Stomach smooth muscle (tissue), 2 donors: ENCODE measurements at regions not wholly inside any gene's neighbourhood (a gene's known extent, or its start where the extent isn't known, plus 50 kb on each side); places are given as distances from the start of the nearest gene placed in this dataset.

ENCODE experiments used
- H3K27ac ChIP-seq: one replicate; pipeline ENCODE4 v1.7.0; 2013; ENCODE audit warnings: mild to moderate bottlenecking, low read length, inconsistent platforms
- H3K27me3 ChIP-seq, 2 donors: one replicate each; pipeline ENCODE4 v1.7.0; 2013; ENCODE audit warnings: low read length in 2 of 2; ENCODE audit not compliant: insufficient read depth in 2 of 2, control insufficient read depth in 1 of 2
- H3K36me3 ChIP-seq, 2 donors: one replicate each; pipeline ENCODE4 v1.7.0; 2013; ENCODE audit warnings: low read length in 2 of 2; ENCODE audit not compliant: control insufficient read depth in 2 of 2, insufficient read depth in 2 of 2
- H3K4me1 ChIP-seq: one replicate; pipeline ENCODE4 v1.7.0; 2013; ENCODE audit warnings: low read length; ENCODE audit not compliant: control insufficient read depth, insufficient read depth
- H3K4me3 ChIP-seq, 2 donors: one replicate each; pipeline ENCODE4 v1.7.0; 2013; ENCODE audit warnings: low read length in 2 of 2
- H3K9ac ChIP-seq, 2 donors: one replicate each; pipeline ENCODE4 v1.7.0; 2013; ENCODE audit warnings: low read length in 2 of 2, mild to moderate bottlenecking in 1 of 2
- H3K9me3 ChIP-seq, 2 donors: one replicate each; pipeline ENCODE4 v1.7.0; 2013; ENCODE audit warnings: low read length in 2 of 2; ENCODE audit not compliant: control insufficient read depth in 2 of 2
- donor health status: healthy.
- donor health status: Pancreatic carcinoma.

DNA sequence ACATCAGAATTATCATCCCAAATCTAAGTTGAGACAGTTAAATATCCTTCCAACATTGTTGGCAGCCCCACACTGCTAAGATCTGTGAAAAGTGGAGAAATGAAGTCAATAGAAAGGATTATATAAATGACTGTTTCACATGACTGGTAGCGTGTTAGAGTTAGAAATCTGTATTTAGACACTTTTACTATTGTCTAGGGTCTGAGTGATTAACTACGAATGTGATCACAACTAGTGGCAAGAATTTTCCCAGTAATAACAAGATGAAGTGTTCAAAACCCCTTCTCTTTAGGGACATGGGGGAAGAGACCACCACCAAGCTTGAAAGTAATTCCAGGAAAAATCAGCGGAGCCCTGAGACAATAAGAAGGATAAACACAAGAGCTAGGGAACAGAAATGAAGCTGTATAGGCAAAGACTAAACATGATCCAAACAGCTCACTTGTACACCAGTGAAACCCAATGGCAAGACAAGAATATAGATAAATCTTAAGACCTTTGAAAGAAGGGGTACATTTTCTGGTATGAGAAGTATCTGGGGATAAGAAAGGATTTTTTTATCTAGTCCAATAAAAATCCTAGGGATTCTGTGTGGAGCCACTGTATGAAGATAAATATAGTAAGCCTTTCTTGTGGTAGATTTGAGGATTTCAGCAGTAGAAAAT is 646.6 kb upstream of the USP24 start:
- Histone ChIP-seq H3K27me3 (no peaks in the 10 kb centered on the region), H3K9ac (no peak overlapping the region), H3K36me3 (no peaks in the 10 kb centered on the region), H3K9me3 (no peaks in the 10 kb centered on the region), H3K4me1 (no peaks in the 10 kb centered on the region), H3K27ac (no peak overlapping the region), H3K4me3 (no peak overlapping the region)

DNA sequence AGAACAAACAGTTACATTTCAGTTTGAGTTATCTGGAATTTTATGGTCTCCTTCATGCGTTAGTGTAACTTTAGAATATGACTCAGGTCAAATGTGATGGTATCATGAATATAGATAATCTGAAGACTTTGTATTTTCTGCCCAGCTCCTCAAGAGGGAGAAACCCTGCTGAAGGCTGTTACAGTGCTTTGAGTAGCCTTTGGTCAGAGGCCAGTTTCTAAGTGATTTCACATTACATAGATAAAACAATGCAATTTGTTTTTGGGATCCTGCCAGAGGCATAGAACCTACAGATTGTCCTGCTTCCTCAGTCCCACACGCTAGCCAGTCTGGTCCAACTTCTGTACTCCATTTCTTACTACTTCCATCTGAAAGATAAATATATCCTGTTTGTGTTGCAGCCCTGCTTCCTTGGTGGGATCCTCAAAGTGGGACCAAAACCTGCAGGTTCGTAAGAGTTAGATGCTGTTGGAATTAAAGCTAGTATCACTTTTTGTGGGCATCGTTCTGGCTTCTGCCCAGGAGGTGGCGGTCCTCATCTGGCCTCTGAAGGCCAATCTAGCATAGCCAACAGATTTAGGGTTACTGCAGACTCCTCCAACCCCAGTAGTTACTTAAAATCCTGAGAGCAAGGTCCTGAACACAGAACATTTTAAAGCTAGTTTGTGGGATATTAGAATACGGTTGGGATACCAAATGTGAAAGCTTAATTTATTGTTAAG is 645.8 kb upstream of the USP24 start:
- H3K4me1 ChIP-seq, result no peaks in the 10 kb centered on the region
- no peak overlapping the region for H3K9ac ChIP-seq
- no peak overlapping the region for H3K27ac ChIP-seq
- no peak overlapping the region for H3K4me3 ChIP-seq
- H3K27me3 ChIP-seq, result no peaks in the 10 kb centered on the region
- H3K9me3 ChIP-seq, result no peaks in the 10 kb centered on the region
- no peaks in the 10 kb centered on the region for H3K36me3 ChIP-seq

DNA sequence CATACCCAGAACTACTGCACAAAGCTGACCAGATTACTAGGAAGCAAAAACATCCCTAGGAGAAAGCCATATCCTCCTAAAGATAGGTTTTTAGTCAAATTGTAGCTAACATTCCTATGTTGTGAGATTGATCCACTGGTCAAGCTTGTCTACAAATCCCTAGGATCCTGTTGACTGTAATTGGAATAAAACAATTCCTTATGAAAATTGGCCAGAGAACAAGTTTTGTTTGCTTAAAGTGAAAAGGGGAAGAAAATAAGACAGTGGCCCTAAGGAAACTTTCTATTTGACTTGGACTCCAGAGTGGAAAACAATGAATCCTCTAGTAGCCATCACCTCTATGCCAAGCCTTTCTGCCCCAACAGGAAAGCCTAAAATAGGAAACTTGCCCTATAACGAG is 645.2 kb upstream of the USP24 start:
- Histone ChIP-seq H3K36me3 (no peaks in the 10 kb centered on the region), H3K4me3 (no peak overlapping the region), H3K27me3 (no peaks in the 10 kb centered on the region), H3K4me1 (no peaks in the 10 kb centered on the region), H3K9me3 (no peaks in the 10 kb centered on the region), H3K9ac (no peak overlapping the region), H3K27ac (no peak overlapping the region)

DNA sequence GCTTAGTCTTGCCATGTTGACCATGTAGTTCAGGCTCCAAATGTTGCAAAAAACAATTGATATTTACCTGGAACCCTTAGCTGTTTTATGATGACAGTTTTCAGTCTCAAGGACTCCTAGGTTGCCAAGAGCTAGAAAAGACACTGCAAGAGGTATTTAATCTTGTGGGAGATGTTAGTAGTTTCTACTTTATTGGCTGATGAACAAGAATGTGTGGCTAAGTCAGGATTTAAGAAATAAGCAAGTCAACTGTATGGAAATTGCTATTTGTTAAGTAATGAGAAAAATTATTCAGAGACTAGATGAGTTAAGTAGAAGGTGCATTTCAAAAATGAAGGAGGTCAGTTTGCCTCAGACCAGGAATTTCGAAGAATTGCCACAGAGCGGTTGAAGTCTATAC is 639.7 kb upstream of the USP24 start:
- no peak overlapping the region for H3K9ac ChIP-seq
- H3K27me3 ChIP-seq, result no peaks in the 10 kb centered on the region
- no peaks in the 10 kb centered on the region for H3K9me3 ChIP-seq
- no peaks in the 10 kb centered on the region for H3K36me3 ChIP-seq
- no peaks in the 10 kb centered on the region for H3K4me1 ChIP-seq
- H3K27ac ChIP-seq, result no peak overlapping the region
- H3K4me3 ChIP-seq, result no peak overlapping the region

DNA sequence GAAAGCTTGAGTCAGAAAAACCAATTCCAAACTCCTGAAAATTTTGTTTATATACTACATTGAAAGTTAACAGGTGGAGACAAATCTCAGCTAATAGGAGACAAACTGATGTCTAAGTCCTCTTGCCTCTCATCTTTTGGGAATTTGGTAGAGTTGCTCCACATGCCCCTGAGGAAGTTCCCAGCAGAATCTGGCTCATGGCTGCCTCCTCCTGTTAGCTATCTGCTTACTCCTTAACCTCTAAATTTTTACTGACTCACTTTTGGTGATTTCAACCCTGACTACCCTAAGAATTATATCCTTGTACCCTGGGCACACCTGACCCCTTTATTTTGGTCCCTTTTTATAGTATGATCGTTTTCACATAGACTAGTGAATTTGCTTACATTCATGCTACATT is 633.7 kb upstream of the USP24 start:
- H3K27ac ChIP-seq, result no peak overlapping the region
- no peak overlapping the region for H3K4me3 ChIP-seq
- H3K4me1 ChIP-seq, result no peaks in the 10 kb centered on the region
- H3K27me3 ChIP-seq, result no peaks in the 10 kb centered on the region
- H3K9me3 ChIP-seq, result no peaks in the 10 kb centered on the region
- no peaks in the 10 kb centered on the region for H3K36me3 ChIP-seq
- H3K9ac ChIP-seq, result no peak overlapping the region

DNA sequence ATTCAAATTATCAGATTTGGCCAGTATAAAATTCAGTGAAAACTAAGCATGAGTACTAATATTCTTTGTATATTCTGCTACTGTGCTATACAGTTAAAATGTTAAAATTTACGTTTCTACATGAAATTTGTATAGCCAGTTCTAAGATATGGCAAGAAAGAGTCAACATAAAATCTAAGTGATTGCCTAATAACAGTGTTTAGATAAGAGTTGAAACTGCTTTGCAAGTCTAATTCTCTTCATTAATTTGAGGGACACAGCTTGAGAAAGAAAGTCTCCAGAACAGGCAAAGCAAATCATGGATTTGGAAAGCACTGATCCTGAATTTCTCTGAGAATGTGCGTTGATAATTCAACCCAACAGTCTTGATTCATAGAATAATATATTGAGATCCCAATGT is 630.9 kb upstream of the USP24 start:
- Histone ChIP-seq H3K36me3 (no peaks in the 10 kb centered on the region), H3K9me3 (no peaks in the 10 kb centered on the region), H3K4me1 (no peaks in the 10 kb centered on the region), H3K27ac (no peak overlapping the region), H3K9ac (no peak overlapping the region), H3K27me3 (no peaks in the 10 kb centered on the region), H3K4me3 (no peak overlapping the region)

DNA sequence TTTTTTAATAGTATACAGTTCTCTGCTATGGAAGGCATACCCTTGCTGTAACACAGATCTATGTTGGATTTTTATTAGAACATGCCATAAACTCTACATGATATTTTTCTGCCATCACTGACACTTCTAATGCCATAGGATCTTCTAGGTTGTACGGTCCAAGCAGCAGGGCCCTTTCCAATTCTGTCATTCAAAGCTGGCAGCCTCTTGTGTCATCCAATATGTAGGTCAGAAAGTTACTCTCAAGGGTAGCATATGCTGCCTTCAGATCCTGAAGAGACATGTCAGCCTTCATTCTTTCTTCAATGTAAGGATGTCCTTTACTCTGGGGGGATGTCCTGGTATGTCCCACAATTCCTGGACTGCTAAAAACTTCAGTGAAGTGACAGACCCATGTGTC is 629.2 kb upstream of the USP24 start:
- Histone ChIP-seq H3K9me3 (no peaks in the 10 kb centered on the region), H3K4me3 (no peak overlapping the region), H3K4me1 (no peaks in the 10 kb centered on the region), H3K36me3 (no peaks in the 10 kb centered on the region), H3K27ac (no peak overlapping the region), H3K27me3 (no peaks in the 10 kb centered on the region), H3K9ac (no peak overlapping the region)

DNA sequence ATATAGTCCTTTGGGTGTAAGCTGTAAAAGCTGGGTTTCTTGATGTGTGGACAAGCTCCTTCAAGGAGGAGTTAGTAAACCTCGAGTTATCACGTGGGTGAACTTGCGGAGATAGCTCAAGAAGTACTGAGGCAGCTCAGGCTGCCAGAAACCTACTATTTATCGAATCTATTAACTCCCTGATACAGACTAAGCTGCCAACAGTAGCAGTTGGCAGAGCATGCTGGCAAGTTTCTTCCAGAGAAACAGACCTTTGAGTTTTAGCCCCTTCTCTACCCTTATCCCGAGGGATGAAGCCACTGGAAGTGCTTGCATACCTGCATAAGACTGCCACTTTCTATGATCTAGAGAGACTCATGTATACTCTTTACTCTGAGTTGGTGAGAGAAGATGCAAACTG is 624.5 kb upstream of the USP24 start:
- no peak overlapping the region for H3K4me3 ChIP-seq
- no peaks in the 10 kb centered on the region for H3K27me3 ChIP-seq
- H3K36me3 ChIP-seq, result no peaks in the 10 kb centered on the region
- H3K27ac ChIP-seq, result no peak overlapping the region
- no peaks in the 10 kb centered on the region for H3K9me3 ChIP-seq
- H3K9ac ChIP-seq, result no peak overlapping the region
- no peaks in the 10 kb centered on the region for H3K4me1 ChIP-seq

DNA sequence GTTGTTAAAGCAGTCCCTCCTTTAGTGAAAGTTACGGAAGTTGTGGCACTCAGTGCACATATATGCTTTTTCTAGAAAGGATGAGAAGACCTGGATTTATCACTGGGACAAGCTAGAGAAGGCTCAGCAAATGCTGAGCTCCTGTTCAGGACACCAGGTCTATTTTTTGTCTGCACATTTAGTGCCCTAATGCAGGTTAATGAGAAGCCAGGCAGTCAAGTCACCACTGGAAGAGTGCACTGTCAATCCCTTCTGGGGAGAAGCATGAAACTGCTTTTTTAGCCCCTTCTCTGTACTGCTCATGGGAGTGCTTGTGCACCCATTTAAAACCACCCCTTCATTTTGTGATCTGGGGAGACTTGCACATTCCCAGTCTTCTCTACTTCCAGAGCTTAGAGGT is 624.1 kb upstream of the USP24 start:
- H3K9ac ChIP-seq, result no peak overlapping the region
- no peak overlapping the region for H3K4me3 ChIP-seq
- no peaks in the 10 kb centered on the region for H3K4me1 ChIP-seq
- no peaks in the 10 kb centered on the region for H3K36me3 ChIP-seq
- H3K27me3 ChIP-seq, result no peaks in the 10 kb centered on the region
- no peak overlapping the region for H3K27ac ChIP-seq
- no peaks in the 10 kb centered on the region for H3K9me3 ChIP-seq

DNA sequence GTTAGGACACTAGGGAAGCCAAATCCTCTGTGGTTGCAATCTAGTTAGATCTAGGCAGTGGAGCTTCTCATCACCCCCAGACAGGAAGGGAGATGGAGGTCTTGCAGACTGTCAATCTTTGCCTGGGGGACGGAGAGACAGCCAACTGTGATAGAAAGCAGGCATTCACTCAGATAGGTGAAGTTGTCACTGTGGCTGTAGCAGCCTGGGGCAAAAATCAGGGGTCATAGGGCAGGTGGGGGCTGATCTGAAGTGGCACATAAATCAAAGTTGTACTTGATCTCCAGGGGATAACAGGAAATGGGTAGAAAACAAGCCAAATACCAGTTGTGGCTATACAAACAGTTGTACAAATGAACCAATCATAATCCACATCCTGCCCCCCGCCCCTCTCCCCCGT is 620.9 kb upstream of the USP24 start:
- no peaks in the 10 kb centered on the region for H3K36me3 ChIP-seq
- no peak overlapping the region for H3K27ac ChIP-seq
- no peak overlapping the region for H3K9ac ChIP-seq
- peaks cover 4% of the 10 kb centered on the region for H3K4me1 ChIP-seq
- H3K9me3 ChIP-seq, result no peaks in the 10 kb centered on the region
- no peaks in the 10 kb centered on the region for H3K27me3 ChIP-seq
- H3K4me3 ChIP-seq, result no peak overlapping the region

DNA sequence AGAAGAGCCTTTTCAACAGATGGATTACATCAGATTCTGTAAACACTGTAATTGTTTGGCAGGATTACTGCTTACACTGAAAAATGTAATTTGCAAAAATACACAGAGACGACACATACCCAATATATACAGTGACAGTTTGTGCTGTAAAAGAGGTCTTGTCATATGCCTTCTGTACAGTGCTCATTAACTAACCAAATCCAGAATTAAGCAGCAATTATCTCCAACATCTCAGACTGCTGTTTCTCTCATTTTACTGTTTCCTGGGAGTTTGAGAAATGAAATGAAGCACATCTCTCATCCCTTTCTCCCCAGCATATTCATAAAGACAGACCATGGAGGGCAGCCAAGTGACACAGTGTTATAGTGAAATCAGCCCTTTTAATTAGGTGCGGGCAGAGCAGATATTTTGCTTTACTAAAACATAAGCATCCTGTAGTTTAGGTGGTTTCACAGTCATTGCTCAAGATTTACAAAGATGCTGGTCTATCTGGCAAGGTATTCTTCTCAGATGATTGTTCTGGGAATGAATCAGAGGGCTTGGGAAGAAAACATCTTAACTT is 618.4 kb upstream of the USP24 start:
- Histone ChIP-seq H3K36me3 (no peaks in the 10 kb centered on the region), H3K27ac (no peak overlapping the region)

More for the DNA sequence above, 618.4 kb upstream of the USP24 start:
- Histone ChIP-seq H3K9ac (no peak overlapping the region), H3K9me3 (no peaks in the 10 kb centered on the region), H3K4me3 (no peak overlapping the region), H3K4me1 (peaks cover 4% of the 10 kb centered on the region), H3K27me3 (no peaks in the 10 kb centered on the region)
